ENCODE measurements at regions not wholly inside any gene's neighbourhood (a gene's known extent, or its start where the extent isn't known, plus 50 kb on each side); places are given as distances from the start of the nearest gene placed in this dataset.

DNA sequence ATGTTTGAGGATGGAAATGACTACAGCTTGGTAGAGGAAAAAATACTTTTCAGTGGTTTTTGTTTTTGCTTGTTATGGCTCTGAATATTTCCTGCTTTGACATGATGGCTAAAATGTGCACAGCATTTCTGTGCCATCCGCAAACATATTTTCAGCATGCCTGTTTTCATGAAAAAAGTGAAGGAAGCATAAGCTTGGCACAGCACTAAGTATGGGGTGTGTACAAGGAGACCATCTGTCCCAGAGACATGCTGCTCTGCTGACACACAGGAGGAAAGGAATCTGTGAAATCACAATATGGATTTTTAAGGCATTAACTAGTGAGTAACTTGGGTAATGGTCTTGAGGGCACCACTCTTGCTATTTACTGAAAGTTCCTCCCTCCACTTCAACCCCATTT lies 595.5 kb downstream of the RWDD3 start:
- Histone ChIP-seq H3K9me3 (ENCODE audit: low read depth, low read length) (no peaks in the 10 kb centered on the region), H3K9ac (ENCODE audit: insufficient read length) (no peak overlapping the region)
- DNase-seq (ENCODE audit: low read depth, low spot score), result no peak

DNA sequence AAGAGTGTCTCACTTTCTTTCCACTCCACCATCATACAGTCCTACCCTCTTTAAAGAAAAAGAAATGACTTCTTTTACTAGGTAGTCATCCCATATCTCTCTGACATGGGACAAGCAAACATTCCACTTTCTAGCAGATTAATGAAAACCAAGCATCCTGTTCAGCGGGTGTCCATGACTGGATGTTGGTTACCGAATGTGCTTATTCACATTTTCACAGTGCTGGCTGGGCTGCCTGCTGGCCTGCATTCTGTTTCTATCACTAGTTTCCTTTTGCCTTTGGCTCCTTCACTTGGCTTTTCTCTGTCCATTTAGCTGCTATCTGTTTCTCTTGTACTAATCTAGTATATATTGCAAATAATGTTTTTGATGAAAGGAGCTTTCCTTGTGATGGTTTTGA lies 598.4 kb downstream of the RWDD3 start:
- no peak for DNase-seq (ENCODE audit: low read depth, low spot score)
- no peak overlapping the region for H3K27ac ChIP-seq
- no peak overlapping the region for H3K4me3 ChIP-seq
- H3K36me3 ChIP-seq (ENCODE audit: insufficient read depth, low read length), result no peaks in the 10 kb centered on the region
- H3K9ac ChIP-seq (ENCODE audit: insufficient read length), result no peak overlapping the region
- peaks cover 9% of the 10 kb centered on the region; the same call in 1 of the 2 replicates for H3K9me3 ChIP-seq (ENCODE audit: low read depth, low read length)
- TF ChIP-seq POLR2AphosphoS5 (IDR thresholded peaks at IDR 0.05; ENCODE audit: borderline replicate concordance, low read depth, low read length), result no peak
- no peak for TF ChIP-seq FOXP2 (optimal IDR thresholded peaks at IDR 0.05; ENCODE audit: control extremely low read depth, extremely low read length, insufficient read depth)
- no peak for TF ChIP-seq EZH2 (IDR thresholded peaks at IDR 0.05)

More for the DNA sequence above, 595.5 kb downstream of the RWDD3 start:
- H3K36me3 ChIP-seq (ENCODE audit: insufficient read depth, low read length), result no peaks in the 10 kb centered on the region
- TF ChIP-seq FOXP2 (optimal IDR thresholded peaks at IDR 0.05; ENCODE audit: control extremely low read depth, extremely low read length, insufficient read depth) (no peak), EZH2 (IDR thresholded peaks at IDR 0.05) (no peak), POLR2AphosphoS5 (IDR thresholded peaks at IDR 0.05; ENCODE audit: borderline replicate concordance, low read depth, low read length) (no peak)
- no peak overlapping the region for H3K27ac ChIP-seq
- no peak overlapping the region for H3K4me3 ChIP-seq

DNA sequence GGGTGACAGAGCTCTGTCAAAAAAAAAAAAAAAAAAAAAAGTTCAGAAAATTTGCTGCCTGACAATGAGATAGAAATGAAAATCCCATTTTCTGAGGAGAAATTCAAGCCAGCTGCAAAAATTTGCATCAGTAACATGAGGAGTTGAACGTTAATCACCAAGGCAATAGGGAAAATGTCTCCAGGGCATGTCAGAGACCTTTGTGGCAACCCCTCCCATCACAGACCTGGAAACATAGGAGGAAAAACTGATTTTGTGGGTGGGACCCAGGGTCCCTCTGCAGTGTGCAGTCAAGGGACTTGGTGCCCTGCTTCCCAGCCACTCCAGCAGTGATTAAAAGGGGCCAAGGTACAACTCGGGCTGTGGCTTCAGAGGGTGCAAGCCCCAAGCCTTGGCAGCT lies 615.4 kb downstream of the RWDD3 start:
- DNase-seq (ENCODE audit: low read depth, low spot score), result no peak
- Histone ChIP-seq H3K36me3 (ENCODE audit: insufficient read depth, low read length) (no peaks in the 10 kb centered on the region), H3K27ac (no peak overlapping the region), H3K9me3 (ENCODE audit: low read depth, low read length) (no peaks in the 10 kb centered on the region), H3K4me3 (no peak overlapping the region), H3K9ac (ENCODE audit: insufficient read length) (no peak overlapping the region)
- TF ChIP-seq EZH2 (IDR thresholded peaks at IDR 0.05) (no peak), POLR2AphosphoS5 (IDR thresholded peaks at IDR 0.05; ENCODE audit: borderline replicate concordance, low read depth, low read length) (no peak), FOXP2 (optimal IDR thresholded peaks at IDR 0.05; ENCODE audit: control extremely low read depth, extremely low read length, insufficient read depth) (no peak)

DNA sequence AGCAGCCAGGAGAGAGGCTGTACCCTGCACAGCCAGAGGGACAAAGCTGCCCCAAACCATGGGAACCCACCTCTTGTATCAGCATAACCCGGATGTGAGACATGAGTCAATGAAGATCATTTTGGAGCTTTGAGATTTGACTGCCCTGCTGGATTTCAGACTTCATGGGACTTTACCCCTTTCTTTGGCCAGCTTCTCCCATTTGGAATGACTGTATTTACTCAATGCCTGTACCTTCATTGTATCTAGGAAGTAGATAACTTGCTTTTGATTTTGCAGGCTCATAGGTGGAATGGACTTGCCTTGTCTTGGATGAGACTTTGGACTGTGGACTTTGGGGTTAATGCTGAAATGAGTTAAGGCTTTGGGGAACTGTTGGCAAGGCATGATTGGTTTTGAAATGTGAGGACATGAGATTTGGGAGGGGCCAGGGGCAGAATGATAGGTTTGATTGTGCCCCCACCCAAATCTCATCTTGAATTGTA lies 616.2 kb downstream of the RWDD3 start:
- no peak for TF ChIP-seq POLR2AphosphoS5 (IDR thresholded peaks at IDR 0.05; ENCODE audit: borderline replicate concordance, low read depth, low read length)
- no peak for TF ChIP-seq FOXP2 (optimal IDR thresholded peaks at IDR 0.05; ENCODE audit: control extremely low read depth, extremely low read length, insufficient read depth)
- no peak for TF ChIP-seq EZH2 (IDR thresholded peaks at IDR 0.05)

DNA sequence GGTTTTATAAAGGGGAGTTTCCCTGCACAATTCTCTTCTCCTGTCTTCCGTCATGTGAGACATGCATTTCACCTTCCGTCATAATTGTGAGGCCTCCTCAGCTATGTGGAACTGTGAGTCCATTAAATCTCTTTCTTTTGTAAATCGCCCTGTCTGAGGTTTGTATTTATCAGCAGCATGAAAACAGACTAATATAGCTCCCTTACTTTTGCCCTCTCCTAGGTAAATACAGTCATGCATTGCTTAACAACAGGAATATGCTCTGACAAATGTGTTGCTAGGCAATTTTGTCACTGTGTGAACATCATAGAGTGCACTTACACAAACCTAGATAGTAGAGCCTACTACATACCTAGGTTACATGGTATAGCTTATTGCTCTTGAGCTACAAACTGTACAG lies 616.8 kb downstream of the RWDD3 start:
- H3K36me3 ChIP-seq (ENCODE audit: insufficient read depth, low read length), result no peaks in the 10 kb centered on the region
- DNase-seq (ENCODE audit: low read depth, low spot score), result no peak

More for the DNA sequence above, 616.2 kb downstream of the RWDD3 start:
- Histone ChIP-seq H3K36me3 (ENCODE audit: insufficient read depth, low read length) (no peaks in the 10 kb centered on the region), H3K9me3 (ENCODE audit: low read depth, low read length) (no peaks in the 10 kb centered on the region), H3K4me3 (no peak overlapping the region), H3K27ac (no peak overlapping the region), H3K9ac (ENCODE audit: insufficient read length) (no peak overlapping the region)
- no peak for DNase-seq (ENCODE audit: low read depth, low spot score)

DNA sequence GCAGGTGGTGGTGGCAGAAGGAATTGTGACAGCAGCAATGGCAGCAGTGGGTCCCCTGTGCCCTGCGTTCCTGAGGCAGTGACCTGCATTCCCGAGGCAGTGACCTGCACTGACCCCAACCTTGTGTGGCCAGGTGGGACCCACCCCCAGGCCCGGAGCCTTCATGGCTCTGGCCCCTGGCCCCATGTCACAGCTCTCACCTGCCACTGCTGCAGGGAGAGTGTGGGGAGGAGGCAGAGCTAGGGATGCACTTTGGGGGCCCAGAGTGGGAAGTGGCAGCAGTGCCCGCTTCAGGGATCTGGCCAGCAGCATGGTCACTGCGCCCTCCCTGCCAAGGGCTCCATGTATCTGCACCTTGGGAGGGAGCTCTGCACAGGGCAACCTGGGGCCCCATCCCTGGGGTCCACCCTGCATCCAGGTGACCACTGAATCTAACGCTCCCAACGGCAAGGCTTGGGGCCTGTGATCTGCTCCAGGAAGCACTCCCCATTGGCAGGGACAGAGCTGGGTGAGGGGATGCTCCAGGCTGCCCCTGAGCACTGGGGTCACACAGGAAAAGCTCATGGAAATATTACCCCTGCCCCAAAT lies 618.6 kb downstream of the RWDD3 start:
- Histone ChIP-seq H3K9me3 (ENCODE audit: low read depth, low read length) (no peaks in the 10 kb centered on the region), H3K36me3 (ENCODE audit: insufficient read depth, low read length) (no peaks in the 10 kb centered on the region), H3K4me3 (no peak overlapping the region), H3K9ac (ENCODE audit: insufficient read length) (no peak overlapping the region), H3K27ac (no peak overlapping the region)
- DNase-seq (ENCODE audit: low read depth, low spot score), result no peak
- TF ChIP-seq POLR2AphosphoS5 (IDR thresholded peaks at IDR 0.05; ENCODE audit: borderline replicate concordance, low read depth, low read length) (no peak), FOXP2 (optimal IDR thresholded peaks at IDR 0.05; ENCODE audit: control extremely low read depth, extremely low read length, insufficient read depth) (no peak), EZH2 (IDR thresholded peaks at IDR 0.05) (no peak)

More for the DNA sequence above, 616.8 kb downstream of the RWDD3 start:
- H3K9me3 ChIP-seq (ENCODE audit: low read depth, low read length), result no peaks in the 10 kb centered on the region
- TF ChIP-seq POLR2AphosphoS5 (IDR thresholded peaks at IDR 0.05; ENCODE audit: borderline replicate concordance, low read depth, low read length) (no peak), EZH2 (IDR thresholded peaks at IDR 0.05) (no peak), FOXP2 (optimal IDR thresholded peaks at IDR 0.05; ENCODE audit: control extremely low read depth, extremely low read length, insufficient read depth) (no peak)
- no peak overlapping the region for H3K9ac ChIP-seq (ENCODE audit: insufficient read length)
- no peak overlapping the region for H3K4me3 ChIP-seq
- no peak overlapping the region for H3K27ac ChIP-seq

DNA sequence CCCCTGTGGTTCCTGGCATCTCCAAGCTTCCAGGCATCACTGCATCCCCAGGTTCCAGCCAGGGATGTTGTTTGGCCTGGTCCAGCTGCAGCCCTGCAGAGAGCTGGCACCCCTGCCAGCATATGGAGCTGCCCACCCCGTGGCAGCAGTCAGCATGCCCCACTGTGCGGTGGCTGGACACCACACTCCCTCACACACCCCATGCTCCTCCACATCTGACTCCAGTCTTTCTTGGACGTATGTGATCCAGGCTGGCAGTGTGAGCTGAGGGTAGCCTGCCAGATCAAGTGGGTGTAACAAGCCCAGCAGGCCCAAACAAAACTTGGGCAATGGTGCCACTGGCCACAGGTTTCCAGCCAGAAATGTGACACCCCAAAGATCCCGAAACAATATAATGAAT lies 620.4 kb downstream of the RWDD3 start:
- H3K27ac ChIP-seq, result no peak overlapping the region
- no peak overlapping the region for H3K9ac ChIP-seq (ENCODE audit: insufficient read length)
- H3K36me3 ChIP-seq (ENCODE audit: insufficient read depth, low read length), result no peaks in the 10 kb centered on the region
- no peaks in the 10 kb centered on the region for H3K9me3 ChIP-seq (ENCODE audit: low read depth, low read length)
- DNase-seq (ENCODE audit: low read depth, low spot score), result no peak
- TF ChIP-seq POLR2AphosphoS5 (IDR thresholded peaks at IDR 0.05; ENCODE audit: borderline replicate concordance, low read depth, low read length) (no peak), FOXP2 (optimal IDR thresholded peaks at IDR 0.05; ENCODE audit: control extremely low read depth, extremely low read length, insufficient read depth) (no peak), EZH2 (IDR thresholded peaks at IDR 0.05) (no peak)
- H3K4me3 ChIP-seq, result no peak overlapping the region

DNA sequence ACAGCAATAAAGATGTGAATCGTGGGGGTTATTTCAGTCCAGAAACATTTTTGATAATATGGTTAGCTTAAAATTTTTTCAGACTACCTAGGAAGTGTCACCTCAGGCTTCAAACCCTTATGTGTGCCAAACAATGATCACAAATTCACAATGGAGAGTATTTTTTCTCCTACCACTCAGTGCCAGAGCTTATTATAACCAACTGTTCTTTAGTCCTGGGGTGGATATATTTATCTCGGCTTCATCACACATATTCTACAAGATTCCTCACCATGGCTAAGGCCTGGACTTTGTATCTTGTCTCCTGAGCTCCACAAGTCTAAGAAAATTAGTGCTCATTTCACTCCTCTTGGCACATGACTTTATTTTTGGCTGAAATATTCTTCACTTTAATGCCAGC lies 629.1 kb downstream of the RWDD3 start:
- H3K27ac ChIP-seq, result no peak overlapping the region
- no peaks in the 10 kb centered on the region for H3K9me3 ChIP-seq (ENCODE audit: low read depth, low read length)
- no peak for DNase-seq (ENCODE audit: low read depth, low spot score)
- no peak overlapping the region for H3K4me3 ChIP-seq
- H3K36me3 ChIP-seq (ENCODE audit: insufficient read depth, low read length), result no peaks in the 10 kb centered on the region
- H3K9ac ChIP-seq (ENCODE audit: insufficient read length), result no peak overlapping the region
- TF ChIP-seq FOXP2 (optimal IDR thresholded peaks at IDR 0.05; ENCODE audit: control extremely low read depth, extremely low read length, insufficient read depth), result no peak
- no peak for TF ChIP-seq EZH2 (IDR thresholded peaks at IDR 0.05)
- no peak for TF ChIP-seq POLR2AphosphoS5 (IDR thresholded peaks at IDR 0.05; ENCODE audit: borderline replicate concordance, low read depth, low read length)

DNA sequence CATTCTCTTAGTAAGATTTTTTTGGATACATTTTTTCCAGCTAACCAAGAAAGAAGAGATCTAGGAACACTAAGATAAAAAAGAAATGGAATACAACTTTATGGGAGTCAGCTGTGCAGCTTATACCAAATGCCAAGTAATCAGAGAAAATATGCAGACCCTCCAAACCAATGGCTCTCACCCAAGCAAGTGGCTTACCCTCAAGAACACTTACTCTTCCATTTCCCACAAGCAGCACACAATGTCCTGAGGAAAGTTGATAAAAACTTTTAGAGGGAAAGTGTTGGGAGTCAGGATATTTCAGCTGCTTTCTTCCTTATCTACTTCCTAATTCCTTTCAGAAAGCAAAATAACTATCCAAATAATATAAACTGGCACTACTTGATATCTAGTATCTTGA lies 631.8 kb downstream of the RWDD3 start:
- TF ChIP-seq EZH2 (IDR thresholded peaks at IDR 0.05) (no peak), FOXP2 (optimal IDR thresholded peaks at IDR 0.05; ENCODE audit: control extremely low read depth, extremely low read length, insufficient read depth) (no peak), POLR2AphosphoS5 (IDR thresholded peaks at IDR 0.05; ENCODE audit: borderline replicate concordance, low read depth, low read length) (no peak)
- Histone ChIP-seq H3K27ac (no peak overlapping the region), H3K4me3 (no peak overlapping the region), H3K9me3 (ENCODE audit: low read depth, low read length) (no peaks in the 10 kb centered on the region), H3K36me3 (ENCODE audit: insufficient read depth, low read length) (no peaks in the 10 kb centered on the region), H3K9ac (ENCODE audit: insufficient read length) (no peak overlapping the region)
- no peak for DNase-seq (ENCODE audit: low read depth, low spot score)

Measured in SK-N-MC (cell line).